ENCODE measurements at regions not wholly inside any gene's neighbourhood (a gene's known extent, or its start where the extent isn't known, plus 50 kb on each side); places are given as distances from the start of the nearest gene placed in this dataset.

DNA sequence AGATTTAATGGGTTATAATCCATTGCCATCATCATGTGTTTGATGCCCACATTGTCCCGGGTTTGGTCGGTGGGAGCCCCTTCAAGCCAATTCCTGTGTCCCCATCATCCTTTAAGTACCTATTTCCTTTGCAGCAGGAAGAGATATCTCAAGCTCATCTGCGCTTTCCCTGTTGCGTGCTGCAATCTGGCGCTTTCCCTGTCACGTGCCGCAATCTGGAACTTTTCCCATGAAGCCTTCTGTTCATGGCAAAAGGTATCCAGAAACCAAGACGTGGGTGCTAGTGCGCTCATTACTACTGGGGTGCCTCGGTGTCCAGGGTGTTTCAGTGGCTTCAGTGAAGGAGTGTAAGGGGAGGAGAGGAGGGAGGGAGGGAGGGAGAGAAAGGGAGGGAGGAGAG lies 174.6 kb upstream of the ZNF469 start:
- TF ChIP-seq EZH2 (IDR thresholded peaks at IDR 0.05), result no peak
- TF ChIP-seq, protein P1, sequence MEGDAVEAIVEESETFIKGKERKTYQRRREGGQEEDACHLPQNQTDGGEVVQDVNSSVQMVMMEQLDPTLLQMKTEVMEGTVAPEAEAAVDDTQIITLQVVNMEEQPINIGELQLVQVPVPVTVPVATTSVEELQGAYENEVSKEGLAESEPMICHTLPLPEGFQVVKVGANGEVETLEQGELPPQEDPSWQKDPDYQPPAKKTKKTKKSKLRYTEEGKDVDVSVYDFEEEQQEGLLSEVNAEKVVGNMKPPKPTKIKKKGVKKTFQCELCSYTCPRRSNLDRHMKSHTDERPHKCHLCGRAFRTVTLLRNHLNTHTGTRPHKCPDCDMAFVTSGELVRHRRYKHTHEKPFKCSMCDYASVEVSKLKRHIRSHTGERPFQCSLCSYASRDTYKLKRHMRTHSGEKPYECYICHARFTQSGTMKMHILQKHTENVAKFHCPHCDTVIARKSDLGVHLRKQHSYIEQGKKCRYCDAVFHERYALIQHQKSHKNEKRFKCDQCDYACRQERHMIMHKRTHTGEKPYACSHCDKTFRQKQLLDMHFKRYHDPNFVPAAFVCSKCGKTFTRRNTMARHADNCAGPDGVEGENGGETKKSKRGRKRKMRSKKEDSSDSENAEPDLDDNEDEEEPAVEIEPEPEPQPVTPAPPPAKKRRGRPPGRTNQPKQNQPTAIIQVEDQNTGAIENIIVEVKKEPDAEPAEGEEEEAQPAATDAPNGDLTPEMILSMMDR (IDR thresholded peaks at IDR 0.05), result no peak
